Activated CD4-positive, alpha-beta T cell treated with anti-CD3 and anti-CD28 coated beads, Interleukin-2, amount 50 U/mL, for 16 hours (primary cell): ENCODE measurements at regions not wholly inside any gene's neighbourhood (a gene's known extent, or its start where the extent isn't known, plus 50 kb on each side); places are given as distances from the start of the nearest gene placed in this dataset.
"Not testable (repeated sequence)": the region's sequence is repeated elsewhere in the genome, so short reads cannot be mapped to it uniquely, and the experiment has no call there.

Source experiments
- DNase-seq: peaks from one replicate; pipeline ENCODE4 v3.0.0-alpha.2; 2020

GRCh38 chr6:84344005-84344404 lies 116.6 kb upstream of the CEP162 start:
- DNase-seq: no peak

- no peak for DNase-seq
These were observed 113.0 kb upstream of the CEP162 start for GRCh38 chr6:84340422-84340821.

GRCh38 chr6:84333842-84334241 lies 106.4 kb upstream of the CEP162 start:
- no peak for DNase-seq

GRCh38 chr6:84332139-84333034 lies 104.9 kb upstream of the CEP162 start:
- no peak for DNase-seq

GRCh38 chr6:84330325-84330724 lies 102.9 kb upstream of the CEP162 start:
- no peak for DNase-seq

GRCh38 chr6:84329516-84329915 lies 102.1 kb upstream of the CEP162 start:
- DNase-seq: no peak

- DNase-seq: no peak
These were observed 101.6 kb upstream of the CEP162 start for GRCh38 chr6:84329077-84329476.

- no peak for DNase-seq
These were observed 90.0 kb upstream of the CEP162 start for GRCh38 chr6:84317463-84317862.

- DNase-seq: no peak
These were observed 87.0 kb upstream of the CEP162 start for GRCh38 chr6:84314377-84314898.

GRCh38 chr6:84309336-84309735 lies 81.9 kb upstream of the CEP162 start:
- no peak for DNase-seq

- DNase-seq: no peak
These were observed 77.4 kb upstream of the CEP162 start for GRCh38 chr6:84304881-84305280.

- not testable (repeated sequence) for DNase-seq
These were observed 63.6 kb upstream of the CEP162 start for GRCh38 chr6:84291033-84291432.

GRCh38 chr6:84284428-84285049 lies 57.1 kb upstream of the CEP162 start:
- no peak for DNase-seq

GRCh38 chr6:84282550-84282949 lies 55.1 kb upstream of the CEP162 start:
- DNase-seq: no peak

GRCh38 chr6:84280639-84281038 lies 53.2 kb upstream of the CEP162 start:
- no peak for DNase-seq

GRCh38 chr6:84280030-84280429 lies 52.6 kb upstream of the CEP162 start:
- no peak for DNase-seq

- no peak for DNase-seq
These were observed 51.0 kb upstream of the CEP162 start for GRCh38 chr6:84278321-84278998.
